ENCODE measurements at regions not wholly inside any gene's neighbourhood (a gene's known extent, or its start where the extent isn't known, plus 50 kb on each side); places are given as distances from the start of the nearest gene placed in this dataset.
"Not testable (repeated sequence)": the region's sequence is repeated elsewhere in the genome, so short reads cannot be mapped to it uniquely, and the experiment has no call there.

- no peak for DNase-seq
Measured at GRCh38 chrX:15114743-15115566, 154.9 kb downstream of the ASB9 start.

GRCh38 chrX:15107367-15107988 lies 162.4 kb downstream of the ASB9 start:
- DNase-seq, result peak; percentile 7

GRCh38 chrX:15098505-15098904 lies 171.4 kb downstream of the ASB9 start:
- no peak for DNase-seq

- no peak for DNase-seq
Measured at GRCh38 chrX:15087747-15088146, 182.1 kb downstream of the ASB9 start.

- no peak for DNase-seq
Measured at GRCh38 chrX:15073313-15073712, 196.6 kb downstream of the ASB9 start.

- DNase-seq, result no peak
Measured at GRCh38 chrX:15072880-15073279, 197.0 kb downstream of the ASB9 start.

- no peak for DNase-seq
Measured at GRCh38 chrX:15072259-15072658, 197.6 kb downstream of the ASB9 start.

- DNase-seq, result no peak
Measured at GRCh38 chrX:15059474-15059873, 186.3 kb downstream of the MOSPD2 start.

- DNase-seq, result no peak
Measured at GRCh38 chrX:15056044-15056443, 182.8 kb downstream of the MOSPD2 start.

- DNase-seq, result no peak
Measured at GRCh38 chrX:15055146-15055930, 182.1 kb downstream of the MOSPD2 start.

- DNase-seq, result no peak
Measured at GRCh38 chrX:15050395-15050794, 177.2 kb downstream of the MOSPD2 start.

GRCh38 chrX:15043538-15043937 lies 170.3 kb downstream of the MOSPD2 start:
- no peak for DNase-seq

GRCh38 chrX:15033917-15034316 lies 160.7 kb downstream of the MOSPD2 start:
- DNase-seq, result no peak

- no peak for DNase-seq
Measured at GRCh38 chrX:15017491-15017890, 144.3 kb downstream of the MOSPD2 start.

GRCh38 chrX:15016051-15016450 lies 142.8 kb downstream of the MOSPD2 start:
- DNase-seq, result peak; percentile 2

GRCh38 chrX:15014281-15014680 lies 141.1 kb downstream of the MOSPD2 start:
- DNase-seq, result no peak

- DNase-seq, result no peak
Measured at GRCh38 chrX:15013461-15013860, 140.2 kb downstream of the MOSPD2 start.

GRCh38 chrX:14997271-14997670 lies 124.0 kb downstream of the MOSPD2 start:
- no peak for DNase-seq

GRCh38 chrX:14984425-14984824 lies 111.2 kb downstream of the MOSPD2 start:
- not testable (repeated sequence) for DNase-seq
